Occipital lobe (tissue), 1 donor: ENCODE measurements at regions not wholly inside any gene's neighbourhood (a gene's known extent, or its start where the extent isn't known, plus 50 kb on each side); places are given as distances from the start of the nearest gene placed in this dataset.

ENCODE experiments used
- DNase-seq: peaks from one replicate; lab custom pipeline; 2025; lab: John Stamatoyannopoulos, UW

- DNase-seq: no peak
Observed at GRCh38 chr7:155202106-155202871, 95.4 kb upstream of the INSIG1 start.

GRCh38 chr7:155203059-155203881 is 94.4 kb upstream of the INSIG1 start:
- DNase-seq: no peak

- DNase-seq: no peak
Observed at GRCh38 chr7:155203882-155204691, 93.6 kb upstream of the INSIG1 start.

GRCh38 chr7:155204744-155205367 is 92.8 kb upstream of the INSIG1 start:
- no peak for DNase-seq

GRCh38 chr7:155205368-155206317 is 92.0 kb upstream of the INSIG1 start:
- peak; percentile 16 for DNase-seq

- DNase-seq: no peak
Observed at GRCh38 chr7:155206318-155207020, 91.2 kb upstream of the INSIG1 start.

GRCh38 chr7:155207326-155208002 is 90.2 kb upstream of the INSIG1 start:
- no peak for DNase-seq

- no peak for DNase-seq
Observed at GRCh38 chr7:155208681-155209477, 88.8 kb upstream of the INSIG1 start.

- no peak for DNase-seq
Observed at GRCh38 chr7:155209478-155210319, 88.0 kb upstream of the INSIG1 start.

GRCh38 chr7:155210356-155210755 is 87.3 kb upstream of the INSIG1 start:
- no peak for DNase-seq

GRCh38 chr7:155211173-155211572 is 86.5 kb upstream of the INSIG1 start:
- no peak for DNase-seq

- no peak for DNase-seq
Observed at GRCh38 chr7:155211761-155212160, 85.9 kb upstream of the INSIG1 start.

- no peak for DNase-seq
Observed at GRCh38 chr7:155212301-155213015, 85.2 kb upstream of the INSIG1 start.

GRCh38 chr7:155213385-155213784 is 84.3 kb upstream of the INSIG1 start:
- no peak for DNase-seq

GRCh38 chr7:155213955-155214740 is 83.5 kb upstream of the INSIG1 start:
- DNase-seq: no peak
